HepG2 (cell line): ENCODE measurements at regions not wholly inside any gene's neighbourhood (a gene's known extent, or its start where the extent isn't known, plus 50 kb on each side); places are given as distances from the start of the nearest gene placed in this dataset.
A peak's percentile ranks its signal among the peaks of the same experiment; 100 is the strongest.

Experiments used
- ATAC-seq: fragments of 200-7000 bp; cut with Tn5 transposase; 3 replicates; pipeline ENCODE4 v1.9.1; 2020; ENCODE audit warnings: mild to moderate bottlenecking, moderate library complexity
- BruUV-seq: library from RNA; stranded (reverse); fragments of 400-500 nt; replicated peaks from 2 replicates; lab custom pipeline; 2021; lab: Mats Ljungman, UMichigan
- CTCF ChIA-PET: fragments of 300-600 bp; formaldehyde crosslinking; extraction: SDS; loops from one replicate; lab custom pipeline; 2021; ENCODE audit warnings: low total read pairs, inconsistent platforms, low intra/inter-chr PET ratio; lab: Yijun Ruan, JAX
- POLR2A ChIA-PET: fragments of 350-600 bp; sonication (Branson Sonifier 250); formaldehyde crosslinking; loops from one replicate; lab custom pipeline; 2020; ENCODE audit warnings: antibody characterized with exemption, inconsistent platforms; lab: Yijun Ruan, JAX
- DNase-seq: peaks from one replicate; pipeline ENCODE4 v3.0.0-alpha.2; 2015; ENCODE audit warnings: low spot score
- FAIRE-seq: peaks from 3 replicates; lab custom pipeline; 2011; peaks lifted over from hg19 to GRCh38; lab: Jason Lieb, UNC
- H2AFZ ChIP-seq: one replicate; pipeline ENCODE4 v1.6.1; 2011; ENCODE audit warnings: low read length, inconsistent platforms
- H3K27ac ChIP-seq: fragments of 300-600 bp; 3 replicates; pipeline ENCODE4 v1.8.0; 2011; ENCODE audit warnings: mixed run types, mild to moderate bottlenecking, mixed read lengths, low read length, inconsistent platforms; ENCODE audit not compliant: insufficient read depth; ENCODE audit errors: extremely low read length
- H3K27me3 ChIP-seq, 2 experiments: fragments of 200-600 bp in 1 of 2; 2 replicates in 1 of 2; 3 replicates in 1 of 2; pipeline versions ENCODE4 v1.6.0 to v1.8.0; 2011; ENCODE audit warnings: low read length in 2 of 2, mild to moderate bottlenecking in 2 of 2, moderate library complexity in 2 of 2, inconsistent platforms in 1 of 2; ENCODE audit not compliant: insufficient read depth in 2 of 2, control insufficient read depth in 1 of 2
- H3K36me3 ChIP-seq, 2 experiments: fragments of 200-600 bp in 1 of 2; replicated peaks in 1 of 2; 2 replicates in 1 of 2; 3 replicates in 1 of 2; pipeline versions ENCODE4 v1.5.1 to v1.8.0; 2011; ENCODE audit warnings: low read length in 2 of 2, inconsistent platforms in 1 of 2; ENCODE audit not compliant: insufficient read depth in 2 of 2, control insufficient read depth in 1 of 2
- H3K4me1 ChIP-seq: 2 replicates; pipeline ENCODE4 v1.5.1; 2012; ENCODE audit warnings: low read length, inconsistent platforms; ENCODE audit not compliant: insufficient read depth
- H3K4me2 ChIP-seq: 2 replicates; pipeline ENCODE4 v1.6.0; 2011; ENCODE audit warnings: low read depth, low read length, inconsistent platforms
- H3K4me3 ChIP-seq, 3 experiments: fragments of 200-600 bp in 1 of 3; sonication (generic), shearing (Covaris generic) in 1 of 3; replicated peaks in 1 of 3; 2 replicates each; pipeline ENCODE4 v1.5.1; 2011 to 2016; ENCODE audit warnings: low read length in 3 of 3, inconsistent platforms in 2 of 3, low read depth in 2 of 3, mild to moderate bottlenecking in 2 of 3, control low read depth in 1 of 3, mixed read lengths in 1 of 3; ENCODE audit not compliant: insufficient read depth in 1 of 3
- H3K79me2 ChIP-seq: one replicate; pipeline ENCODE4 v1.6.1; 2011; ENCODE audit warnings: low read length, inconsistent platforms; ENCODE audit not compliant: insufficient read depth
- H3K9ac ChIP-seq: 2 replicates; pipeline ENCODE4 v1.6.0; 2011; ENCODE audit warnings: mild to moderate bottlenecking, low read depth, low read length, inconsistent platforms; ENCODE audit not compliant: insufficient read depth
- H3K9me3 ChIP-seq: 2 replicates; pipeline ENCODE4 v1.5.1; 2012; ENCODE audit warnings: mild to moderate bottlenecking, low read length
- H4K20me1 ChIP-seq: 2 replicates; pipeline ENCODE4 v1.6.0; 2011; ENCODE audit warnings: inconsistent platforms, mild to moderate bottlenecking, low read length, moderate library complexity; ENCODE audit not compliant: insufficient read depth
- ARID2 ChIP-seq: sonication (generic); formaldehyde crosslinking; IDR thresholded peaks from 2 replicates; pipeline ENCODE4 v1.8.1; 2022; ENCODE audit warnings: mild to moderate bottlenecking, missing genetic modification reagents, borderline replicate concordance
- ASH2L ChIP-seq: fragments of 300-600, 200-600 bp; sonication (generic); IDR thresholded peaks from 2 replicates; pipeline ENCODE4 v1.7.0; 2017; ENCODE audit warnings: low read depth, mild to moderate bottlenecking, moderate library complexity, mixed read lengths, low read length; ENCODE audit not compliant: insufficient read length
- FOXK1 ChIP-seq: sonication (generic); formaldehyde crosslinking; IDR thresholded peaks from 2 replicates; pipeline ENCODE4 v1.4.0; 2020; ENCODE audit warnings: low read depth, missing genetic modification reagents, borderline replicate concordance
- KLF11 ChIP-seq: IDR thresholded peaks from 2 replicates; pipeline ENCODE4 v1.6.1; 2016; ENCODE audit warnings: missing compliant biosample characterization
- KMT2A ChIP-seq: sonication (generic); formaldehyde crosslinking; IDR thresholded peaks from 2 replicates; pipeline ENCODE4 v1.4.0; 2020; ENCODE audit warnings: missing genetic modification reagents
- STAG1 ChIP-seq: sonication (generic); formaldehyde crosslinking; IDR thresholded peaks from 2 replicates; pipeline ENCODE4 v1.4.0; 2020; ENCODE audit warnings: missing genetic modification reagents
- whole genome bisulfite sequencing: methylation state at CpG from one replicate; pipeline ENCODE4 v1.1.6; 2017; ENCODE audit warnings: low lambda C conversion rate; 5-methylcytosine and 5-hydroxymethylcytosine counted together
- in situ Hi-C: cut with HindIII; loops from 2 replicates; pipeline ENCODE4 v1.10.0; 2017; ENCODE audit warnings: low pct_unique_long_range_greater_than_20kb; ENCODE audit not compliant: extremely low pct_ligation_motif_present
- intact Hi-C: fragments of 100-400 bp; cut with micrococcal nuclease; formaldehyde crosslinking; loops from one replicate; pipeline ENCODE4 v1.10.0; 2022; ENCODE audit not compliant: unreplicated experiment
- TF ChIP-seq, protein P1 (sequence below): sonication (generic); formaldehyde crosslinking; conservative IDR thresholded peaks from 2 replicates; pipeline ENCODE4 v1.4.0; 2020; ENCODE audit warnings: missing genetic modification reagents
- TF ChIP-seq, protein P2 (sequence below): sonication (generic); formaldehyde crosslinking; IDR thresholded peaks from 2 replicates; pipeline ENCODE4 v1.5.1; 2020; ENCODE audit warnings: missing genetic modification reagents, mild to moderate bottlenecking, borderline replicate concordance
- TF ChIP-seq, protein P3 (sequence below): sonication (generic); formaldehyde crosslinking; IDR thresholded peaks from 2 replicates; pipeline ENCODE4 v1.4.0; 2020; ENCODE audit warnings: missing genetic modification reagents

DNA sequence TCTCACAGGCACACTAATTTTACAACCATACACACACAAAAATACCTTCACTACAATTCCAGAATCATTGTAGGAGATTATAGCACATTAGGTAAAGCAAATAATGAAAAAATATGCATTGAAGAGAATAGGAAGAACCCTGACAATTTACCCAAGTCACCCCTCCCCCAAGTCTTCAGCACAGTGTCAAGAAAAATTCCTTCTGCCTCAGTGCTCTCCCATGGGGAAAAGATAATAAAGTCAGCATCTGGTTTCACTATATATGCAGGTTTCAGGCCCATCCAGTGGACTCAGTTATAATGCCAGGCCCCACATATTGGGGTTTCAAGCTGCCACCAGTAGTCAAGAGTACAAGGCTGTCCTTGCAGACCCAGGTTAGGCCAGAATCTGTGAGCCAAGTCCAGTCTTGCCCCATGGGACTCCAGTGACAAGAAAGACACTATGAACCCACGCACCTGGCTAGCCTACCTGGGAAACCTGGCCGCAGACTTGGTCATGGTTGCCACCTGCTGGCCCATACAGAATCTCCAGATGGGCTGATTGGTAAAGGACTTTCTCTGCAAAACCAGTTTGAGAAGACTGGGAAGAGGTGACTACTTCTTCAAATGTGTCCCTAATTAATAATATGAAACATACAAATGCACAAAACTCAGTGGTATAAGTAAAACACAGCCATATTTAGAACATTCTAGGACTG, 398.6 kb upstream of the FLRT2 start:
- H3K4me2 ChIP-seq, result no peak overlapping the region
- FAIRE-seq, result no peak
- CTCF ChIA-PET, result no interaction called here
- no peaks in the 10 kb centered on the region for H3K4me1 ChIP-seq
- H3K9ac ChIP-seq, result no peak overlapping the region
- no peak overlapping the region for H2AFZ ChIP-seq
- BruUV-seq, result no TSS peak
- peaks cover 77% of the 10 kb centered on the region for H3K9me3 ChIP-seq
- intact Hi-C loops (no loop called here), in situ Hi-C loops (no loop called here)
- 46% methylated on average over 2 of the region's 2 CpGs for WGBS
- no peaks in the 10 kb centered on the region for H4K20me1 ChIP-seq
- TF ChIP-seq STAG1 (peak; percentile 43), FOXK1 (CRISPR knock-in tag) (no peak)
- ATAC-seq, result no peak
- H3K36me3 ChIP-seq, result no peaks in the 10 kb centered on the region
- no peak for DNase-seq
- POLR2A ChIA-PET, result no interaction called here
- H3K4me3 ChIP-seq, result no peak overlapping the region
- H3K27ac ChIP-seq, result no peak overlapping the region
- H3K79me2 ChIP-seq, result no peaks in the 10 kb centered on the region
- H3K27me3 ChIP-seq, result no peaks in the 10 kb centered on the region

DNA sequence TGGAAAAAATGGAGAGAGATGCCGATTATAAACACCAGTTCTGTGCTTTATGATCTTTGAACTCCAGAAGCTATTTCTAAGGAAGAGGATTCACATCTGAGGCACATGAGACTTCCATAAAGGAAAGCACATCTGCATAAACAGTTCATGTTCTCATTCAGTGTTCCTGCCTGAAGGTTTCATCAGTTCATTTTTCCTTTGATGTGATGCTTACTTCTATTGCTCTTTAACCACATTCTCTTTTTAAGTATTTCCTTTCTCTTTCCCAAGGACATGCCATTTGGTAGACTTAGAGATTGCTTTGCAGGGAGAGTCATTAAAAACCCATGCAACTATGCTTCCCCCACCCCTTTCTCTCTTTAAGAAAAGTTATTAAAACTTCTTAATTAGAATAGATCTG, 387.0 kb upstream of the FLRT2 start:
- Histone ChIP-seq H3K36me3 (no peaks in the 10 kb centered on the region), H3K4me1 (no peaks in the 10 kb centered on the region), H4K20me1 (no peaks in the 10 kb centered on the region), H3K9me3 (peaks cover 69% of the 10 kb centered on the region), H3K79me2 (no peaks in the 10 kb centered on the region), H3K27ac (no peak overlapping the region), H2AFZ (no peak overlapping the region), H3K4me3 (no peak overlapping the region), H3K9ac (no peak overlapping the region), H3K4me2 (no peak overlapping the region), H3K27me3 (no peaks in the 10 kb centered on the region)
- CTCF ChIA-PET, result no interaction called here
- POLR2A ChIA-PET, result no interaction called here
- ATAC-seq, result no peak
- 6% methylated on average over 1 of the region's 1 CpG for WGBS
- no peak for FAIRE-seq
- TF ChIP-seq KLF11 (CRISPR knock-in tag) (no peak), ASH2L (no peak), KMT2A (CRISPR knock-in tag) (no peak), ARID2 (CRISPR knock-in tag) (no peak)
- TF ChIP-seq, protein P1, sequence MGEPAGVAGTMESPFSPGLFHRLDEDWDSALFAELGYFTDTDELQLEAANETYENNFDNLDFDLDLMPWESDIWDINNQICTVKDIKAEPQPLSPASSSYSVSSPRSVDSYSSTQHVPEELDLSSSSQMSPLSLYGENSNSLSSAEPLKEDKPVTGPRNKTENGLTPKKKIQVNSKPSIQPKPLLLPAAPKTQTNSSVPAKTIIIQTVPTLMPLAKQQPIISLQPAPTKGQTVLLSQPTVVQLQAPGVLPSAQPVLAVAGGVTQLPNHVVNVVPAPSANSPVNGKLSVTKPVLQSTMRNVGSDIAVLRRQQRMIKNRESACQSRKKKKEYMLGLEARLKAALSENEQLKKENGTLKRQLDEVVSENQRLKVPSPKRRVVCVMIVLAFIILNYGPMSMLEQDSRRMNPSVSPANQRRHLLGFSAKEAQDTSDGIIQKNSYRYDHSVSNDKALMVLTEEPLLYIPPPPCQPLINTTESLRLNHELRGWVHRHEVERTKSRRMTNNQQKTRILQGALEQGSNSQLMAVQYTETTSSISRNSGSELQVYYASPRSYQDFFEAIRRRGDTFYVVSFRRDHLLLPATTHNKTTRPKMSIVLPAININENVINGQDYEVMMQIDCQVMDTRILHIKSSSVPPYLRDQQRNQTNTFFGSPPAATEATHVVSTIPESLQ (CRISPR knock-in tag), result no peak
- TF ChIP-seq, protein P2, sequence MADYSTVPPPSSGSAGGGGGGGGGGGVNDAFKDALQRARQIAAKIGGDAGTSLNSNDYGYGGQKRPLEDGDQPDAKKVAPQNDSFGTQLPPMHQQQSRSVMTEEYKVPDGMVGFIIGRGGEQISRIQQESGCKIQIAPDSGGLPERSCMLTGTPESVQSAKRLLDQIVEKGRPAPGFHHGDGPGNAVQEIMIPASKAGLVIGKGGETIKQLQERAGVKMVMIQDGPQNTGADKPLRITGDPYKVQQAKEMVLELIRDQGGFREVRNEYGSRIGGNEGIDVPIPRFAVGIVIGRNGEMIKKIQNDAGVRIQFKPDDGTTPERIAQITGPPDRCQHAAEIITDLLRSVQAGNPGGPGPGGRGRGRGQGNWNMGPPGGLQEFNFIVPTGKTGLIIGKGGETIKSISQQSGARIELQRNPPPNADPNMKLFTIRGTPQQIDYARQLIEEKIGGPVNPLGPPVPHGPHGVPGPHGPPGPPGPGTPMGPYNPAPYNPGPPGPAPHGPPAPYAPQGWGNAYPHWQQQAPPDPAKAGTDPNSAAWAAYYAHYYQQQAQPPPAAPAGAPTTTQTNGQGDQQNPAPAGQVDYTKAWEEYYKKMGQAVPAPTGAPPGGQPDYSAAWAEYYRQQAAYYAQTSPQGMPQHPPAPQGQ, result no peak
- TF ChIP-seq, protein P3, sequence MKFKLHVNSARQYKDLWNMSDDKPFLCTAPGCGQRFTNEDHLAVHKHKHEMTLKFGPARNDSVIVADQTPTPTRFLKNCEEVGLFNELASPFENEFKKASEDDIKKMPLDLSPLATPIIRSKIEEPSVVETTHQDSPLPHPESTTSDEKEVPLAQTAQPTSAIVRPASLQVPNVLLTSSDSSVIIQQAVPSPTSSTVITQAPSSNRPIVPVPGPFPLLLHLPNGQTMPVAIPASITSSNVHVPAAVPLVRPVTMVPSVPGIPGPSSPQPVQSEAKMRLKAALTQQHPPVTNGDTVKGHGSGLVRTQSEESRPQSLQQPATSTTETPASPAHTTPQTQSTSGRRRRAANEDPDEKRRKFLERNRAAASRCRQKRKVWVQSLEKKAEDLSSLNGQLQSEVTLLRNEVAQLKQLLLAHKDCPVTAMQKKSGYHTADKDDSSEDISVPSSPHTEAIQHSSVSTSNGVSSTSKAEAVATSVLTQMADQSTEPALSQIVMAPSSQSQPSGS, result no peak
- intact Hi-C loops, result no loop called here
- no peak for DNase-seq
- no TSS peak for BruUV-seq
- in situ Hi-C loops, result no loop called here
